ENCODE measurements at regions not wholly inside any gene's neighbourhood (a gene's known extent, or its start where the extent isn't known, plus 50 kb on each side); places are given as distances from the start of the nearest gene placed in this dataset.

- BruUV-seq (replicated peaks) = no TSS peak
- ChIA-PET POLR2A (interaction anchor here (0.5 kb wide), 1 partner anchor 91 kb away, joined by 3 read pairs; no protein-coding TSS in a partner anchor), CTCF (ENCODE audit: low intra/inter-chr PET ratio) (no interaction called here)
- ATAC-seq = no peak
- H3K4me3 ChIP-seq = no peak overlapping the region
- H2AFZ ChIP-seq (ENCODE audit: low read depth, low read length) = no peak overlapping the region
- H3K9me1 ChIP-seq (ENCODE audit: control insufficient read depth, insufficient read depth, low read length) = no peaks in the 10 kb centered on the region
- peak; percentile 1; the same call in 1 of the 2 replicates for TF ChIP-seq CTBP1 (IDR thresholded peaks at IDR 0.05; ENCODE audit: borderline replicate concordance)
- no peak for TF ChIP-seq SP1 (CRISPR knock-in tag; IDR thresholded peaks at IDR 0.05)
- no peaks in the 10 kb centered on the region for H3K36me3 ChIP-seq (ENCODE audit: control insufficient read depth, insufficient read depth, low read length)
- intact Hi-C loops (cut with micrococcal nuclease) = no loop called here
- peaks cover 4% of the 10 kb centered on the region; the same call in 1 of the 2 replicates for H4K20me1 ChIP-seq (replicated peaks; ENCODE audit: control insufficient read depth, insufficient read depth, low read length)
- H3K27me3 ChIP-seq (ENCODE audit: control insufficient read depth in 2 of 2, insufficient read depth in 2 of 2, low read length in 2 of 2) = peaks cover 0 to 4% of the 10 kb centered on the region in 2 experiments; a peak in 1 of 5 replicates
- H3K9me3 ChIP-seq (replicated peaks; ENCODE audit: control insufficient read depth, insufficient read depth, low read depth, low read length) = no peaks in the 10 kb centered on the region
- H3K4me1 ChIP-seq (replicated peaks in 1 of 2; ENCODE audit: control insufficient read depth in 2 of 2, insufficient read depth in 2 of 2, low read length in 2 of 2) = no peaks in the 10 kb centered on the region; a peak in 1 of 5 replicates
- H3K79me2 ChIP-seq (ENCODE audit: control insufficient read depth, insufficient read depth, low read length) = no peaks in the 10 kb centered on the region
- in situ Hi-C loops (cut with MboI) = no loop called here
- no peak overlapping the region for H3K9ac ChIP-seq (ENCODE audit: insufficient read depth in 1 of 2, low read depth in 2 of 2, low read length in 2 of 2)
- no peak for DNase-seq (ENCODE audit: extremely low read depth in 1 of 4, low spot score in 3 of 4)
- WGBS (ENCODE audit: insufficient coverage, low coverage, missing lambda C conversion rate) = 0% methylated on average over 5 of the region's 5 CpGs
- H3K4me2 ChIP-seq (ENCODE audit: insufficient read depth, low read length) = no peak overlapping the region
- no peak overlapping the region for H3K27ac ChIP-seq (ENCODE audit: extremely low read depth, low read depth, low read length)
- FAIRE-seq = no peak
Observed at GRCh38 chr11:119943298-119943655, 194.6 kb downstream of the TRIM29 start.

DNA sequence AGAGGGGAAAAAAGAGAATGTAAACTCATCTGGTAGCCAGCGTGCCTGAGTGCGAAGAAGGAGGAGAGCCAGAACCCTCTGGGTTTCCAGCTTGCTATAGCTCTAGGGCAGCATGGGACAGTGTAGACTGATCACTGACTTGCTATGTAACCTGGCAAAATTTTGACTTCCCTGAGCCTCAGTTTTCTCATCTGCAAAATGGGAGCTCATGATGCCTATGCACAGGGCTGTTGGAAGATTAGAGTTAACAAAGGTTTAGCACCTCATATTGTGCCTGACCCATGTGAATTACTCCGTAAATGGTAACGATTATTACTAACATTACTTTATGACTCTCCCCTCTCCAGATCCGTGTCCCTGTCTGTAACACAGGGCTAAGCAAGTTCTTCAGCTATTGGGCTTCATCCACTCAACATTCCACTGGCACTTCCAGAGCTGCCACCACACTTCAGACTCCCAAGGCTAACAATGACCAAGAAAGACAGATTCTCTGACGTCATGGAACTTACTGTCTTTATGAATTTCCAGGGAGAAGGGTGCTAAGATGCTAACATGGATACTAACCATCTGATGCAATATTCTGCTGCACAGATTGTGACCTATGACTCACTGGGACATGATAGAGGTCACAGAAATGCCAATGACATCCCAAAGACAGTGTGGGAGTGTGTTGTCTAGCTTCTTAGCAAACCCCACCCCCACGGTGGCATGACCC lies 195.2 kb downstream of the TRIM29 start:
- Histone ChIP-seq H2AFZ (ENCODE audit: low read depth, low read length) (no peak overlapping the region), H3K4me1 (replicated peaks in 1 of 2; ENCODE audit: control insufficient read depth in 2 of 2, insufficient read depth in 2 of 2, low read length in 2 of 2) (no peaks in the 10 kb centered on the region; a peak in 1 of 5 replicates), H3K9ac (ENCODE audit: insufficient read depth in 1 of 2, low read depth in 2 of 2, low read length in 2 of 2) (no peak overlapping the region), H3K27ac (ENCODE audit: extremely low read depth, low read depth, low read length) (no peak overlapping the region), H3K9me1 (ENCODE audit: control insufficient read depth, insufficient read depth, low read length) (no peaks in the 10 kb centered on the region), H3K27me3 (ENCODE audit: control insufficient read depth in 2 of 2, insufficient read depth in 2 of 2, low read length in 2 of 2) (peaks cover 0 to 4% of the 10 kb centered on the region in 2 experiments; a peak in 1 of 5 replicates), H4K20me1 (replicated peaks; ENCODE audit: control insufficient read depth, insufficient read depth, low read length) (peaks cover 4% of the 10 kb centered on the region; the same call in 1 of the 2 replicates), H3K36me3 (ENCODE audit: control insufficient read depth, insufficient read depth, low read length) (no peaks in the 10 kb centered on the region), H3K4me2 (ENCODE audit: insufficient read depth, low read length) (no peak overlapping the region), H3K9me3 (replicated peaks; ENCODE audit: control insufficient read depth, insufficient read depth, low read depth, low read length) (no peaks in the 10 kb centered on the region), H3K79me2 (ENCODE audit: control insufficient read depth, insufficient read depth, low read length) (no peaks in the 10 kb centered on the region), H3K4me3 (no peak overlapping the region)
- WGBS (ENCODE audit: insufficient coverage, low coverage, missing lambda C conversion rate) = 2% methylated on average over 7 of the region's 7 CpGs
- DNase-seq (ENCODE audit: extremely low read depth in 1 of 4, low spot score in 3 of 4) (peak in 1 of 4 experiments; percentile 2), FAIRE-seq (no peak), ATAC-seq (no peak)
- ChIA-PET POLR2A (interaction anchor here (0.5 kb wide), 1 partner anchor 91 kb away, joined by 3 read pairs; no protein-coding TSS in a partner anchor), CTCF (ENCODE audit: low intra/inter-chr PET ratio) (no interaction called here)
- in situ Hi-C loops (cut with MboI) = no loop called here
- BruUV-seq (replicated peaks) = no TSS peak
- intact Hi-C loops (cut with micrococcal nuclease) = no loop called here
- TF ChIP-seq NR4A1 (CRISPR knock-in tag; IDR thresholded peaks at IDR 0.05) (no peak), NR4A1 (tag; IDR thresholded peaks at IDR 0.05) (no peak), POLR2H (tag; IDR thresholded peaks at IDR 0.05; ENCODE audit: low read depth) (no peak), ZNF75A (CRISPR knock-in tag; IDR thresholded peaks at IDR 0.05) (no peak), JUNB (CRISPR knock-in tag; conservative IDR thresholded peaks at IDR 0.05) (0 out of 2 replicates have a peak, but pooled peaks have one; percentile 22), MXI1 (IDR thresholded peaks at IDR 0.05; ENCODE audit: low read depth, low read length) (no peak), KAT2B (IDR thresholded peaks at IDR 0.05; ENCODE audit: low read depth, low read length) (no peak), JUND (IDR thresholded peaks at IDR 0.05; ENCODE audit: borderline replicate concordance, low read depth, low read length) (peak; percentile 47; the same call in 1 of the 2 replicates), JUND (tag; IDR thresholded peaks at IDR 0.05; ENCODE audit: borderline replicate concordance, low read depth, low read length) (no peak), ZBTB17 (CRISPR knock-in tag; IDR thresholded peaks at IDR 0.05) (no peak), XRCC5 (IDR thresholded peaks at IDR 0.05; ENCODE audit: low read depth, low read length) (no peak)
- TF ChIP-seq, protein P1, sequence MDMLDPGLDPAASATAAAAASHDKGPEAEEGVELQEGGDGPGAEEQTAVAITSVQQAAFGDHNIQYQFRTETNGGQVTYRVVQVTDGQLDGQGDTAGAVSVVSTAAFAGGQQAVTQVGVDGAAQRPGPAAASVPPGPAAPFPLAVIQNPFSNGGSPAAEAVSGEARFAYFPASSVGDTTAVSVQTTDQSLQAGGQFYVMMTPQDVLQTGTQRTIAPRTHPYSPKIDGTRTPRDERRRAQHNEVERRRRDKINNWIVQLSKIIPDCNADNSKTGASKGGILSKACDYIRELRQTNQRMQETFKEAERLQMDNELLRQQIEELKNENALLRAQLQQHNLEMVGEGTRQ (CRISPR knock-in tag; IDR thresholded peaks at IDR 0.05) = no peak
- TF ChIP-seq, protein P2, sequence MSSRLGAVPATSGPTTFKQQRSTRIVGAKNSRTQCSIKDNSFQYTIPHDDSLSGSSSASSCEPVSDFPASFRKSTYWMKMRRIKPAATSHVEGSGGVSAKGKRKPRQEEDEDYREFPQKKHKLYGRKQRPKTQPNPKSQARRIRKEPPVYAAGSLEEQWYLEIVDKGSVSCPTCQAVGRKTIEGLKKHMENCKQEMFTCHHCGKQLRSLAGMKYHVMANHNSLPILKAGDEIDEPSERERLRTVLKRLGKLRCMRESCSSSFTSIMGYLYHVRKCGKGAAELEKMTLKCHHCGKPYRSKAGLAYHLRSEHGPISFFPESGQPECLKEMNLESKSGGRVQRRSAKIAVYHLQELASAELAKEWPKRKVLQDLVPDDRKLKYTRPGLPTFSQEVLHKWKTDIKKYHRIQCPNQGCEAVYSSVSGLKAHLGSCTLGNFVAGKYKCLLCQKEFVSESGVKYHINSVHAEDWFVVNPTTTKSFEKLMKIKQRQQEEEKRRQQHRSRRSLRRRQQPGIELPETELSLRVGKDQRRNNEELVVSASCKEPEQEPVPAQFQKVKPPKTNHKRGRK (tag; IDR thresholded peaks at IDR 0.05) = no peak

Measured in K562 (cell line).